Stimulated activated CD4-positive, alpha-beta T cell treated with anti-CD3 and anti-CD28 coated beads, TNF-alpha, amount 100 ng/mL, for 24 hours (primary cell): ENCODE measurements at regions not wholly inside any gene's neighbourhood (a gene's known extent, or its start where the extent isn't known, plus 50 kb on each side); places are given as distances from the start of the nearest gene placed in this dataset.

Experiments used
- DNase-seq, 3 experiments: peaks; one replicate each; pipeline ENCODE4 v3.0.0-alpha.2; 2020; ENCODE audit warnings: low read depth in 3 of 3

- no peak for DNase-seq
These were observed 60.0 kb downstream of the NRN1 start for GRCh38 chr6:5946701-5947100.

DNA sequence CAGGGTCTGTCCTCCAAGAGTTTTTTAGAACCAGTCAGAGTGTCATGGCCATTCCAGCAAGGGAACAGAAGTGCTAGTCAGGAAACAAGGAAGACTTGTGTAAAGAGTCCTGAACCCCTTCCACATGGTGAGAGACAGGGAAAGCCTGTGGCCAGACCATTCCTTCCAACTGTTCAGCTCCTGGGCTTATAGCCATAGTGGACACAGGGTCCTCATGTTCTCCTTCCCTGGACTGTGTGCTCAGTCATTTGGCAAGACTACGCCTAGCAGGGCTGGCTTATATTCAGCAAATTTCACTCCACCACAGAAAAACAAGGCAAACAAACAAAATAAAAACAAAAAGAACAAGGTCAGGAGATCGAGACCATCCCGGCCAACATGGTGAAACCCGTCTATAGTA, 60.5 kb downstream of the NRN1 start:
- DNase-seq, result no peak

- no peak for DNase-seq
These were observed 63.1 kb downstream of the NRN1 start for GRCh38 chr6:5943591-5943990.

DNA sequence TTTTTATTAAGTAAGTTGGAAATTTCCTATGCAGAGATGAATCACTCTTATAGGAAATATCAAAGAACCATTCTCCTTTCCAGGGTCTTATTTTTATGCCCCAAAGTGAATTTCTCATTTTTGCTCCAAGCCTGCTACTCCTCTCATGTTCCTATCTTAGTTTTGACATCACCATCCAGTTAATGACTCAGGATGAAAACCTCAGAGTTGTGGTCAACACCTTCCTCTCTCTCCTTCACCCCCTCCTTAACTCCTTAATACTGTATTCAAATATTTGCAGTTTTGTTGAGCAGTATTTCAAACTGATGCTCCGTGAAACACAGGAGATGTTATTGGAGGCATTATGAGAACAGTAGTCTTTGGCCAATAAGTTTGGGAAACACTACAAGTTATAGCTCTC, 64.1 kb downstream of the NRN1 start:
- no peak for DNase-seq

- DNase-seq, result no peak
These were observed 65.5 kb downstream of the NRN1 start for GRCh38 chr6:5941188-5941587.

DNA sequence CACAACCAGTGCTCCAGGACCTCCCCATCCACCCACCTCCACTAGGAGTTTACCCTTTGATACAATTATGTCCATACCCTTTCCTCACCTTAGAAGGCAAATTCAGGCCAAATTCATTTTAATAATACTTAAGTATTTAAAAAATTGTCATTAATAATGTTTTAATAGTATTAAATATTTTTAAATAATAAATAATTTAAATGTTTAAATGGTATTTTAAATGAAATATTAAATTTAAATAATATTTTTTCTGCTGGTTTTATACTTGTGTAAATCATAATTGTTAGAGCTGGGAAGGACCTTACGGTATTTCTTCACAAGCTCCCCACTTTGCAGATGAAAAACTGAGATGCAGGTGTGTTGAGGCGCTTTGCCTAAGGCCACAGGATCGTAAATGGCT, 67.8 kb downstream of the NRN1 start:
- DNase-seq, result no peak

GRCh38 chr6:5937936-5938706, 68.6 kb downstream of the NRN1 start:
- DNase-seq, result no peak

DNA sequence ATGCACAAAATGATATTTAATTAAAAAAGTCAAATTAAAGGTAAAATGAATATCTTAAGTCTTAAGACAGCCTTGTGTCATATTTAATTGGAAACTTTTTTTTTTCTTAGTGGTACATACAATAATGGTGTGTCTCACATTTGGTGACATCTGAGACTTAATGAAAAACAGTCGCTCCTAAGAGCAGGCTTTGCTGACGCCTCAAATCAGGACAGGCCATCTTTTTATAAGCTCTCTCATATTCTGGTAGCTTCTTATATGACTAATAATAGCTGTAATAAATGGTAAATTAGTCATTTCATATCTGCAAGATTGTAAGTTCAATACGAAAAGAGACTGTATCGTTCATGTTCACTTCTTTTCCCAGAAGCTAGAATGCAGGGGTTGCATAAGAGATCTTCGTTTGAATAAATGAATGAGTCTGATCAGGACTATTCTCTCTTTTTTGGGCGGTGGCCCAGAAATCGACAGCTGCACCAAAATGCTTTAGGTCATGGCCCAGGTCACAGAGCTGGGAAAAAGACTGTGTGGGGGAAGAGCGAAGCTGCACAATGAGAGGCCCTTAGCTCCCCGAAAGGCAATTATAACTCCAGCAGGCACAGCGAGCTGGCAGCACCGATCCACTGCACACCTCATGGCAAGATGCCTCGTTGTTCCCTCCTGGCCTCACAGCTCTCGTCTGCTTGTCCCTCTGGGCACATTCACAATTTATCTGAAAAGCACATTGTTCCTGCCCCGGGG, 69.4 kb downstream of the NRN1 start:
- DNase-seq, result no peak

- DNase-seq, result no peak
These were observed 70.1 kb downstream of the NRN1 start for GRCh38 chr6:5936631-5937030.

DNA sequence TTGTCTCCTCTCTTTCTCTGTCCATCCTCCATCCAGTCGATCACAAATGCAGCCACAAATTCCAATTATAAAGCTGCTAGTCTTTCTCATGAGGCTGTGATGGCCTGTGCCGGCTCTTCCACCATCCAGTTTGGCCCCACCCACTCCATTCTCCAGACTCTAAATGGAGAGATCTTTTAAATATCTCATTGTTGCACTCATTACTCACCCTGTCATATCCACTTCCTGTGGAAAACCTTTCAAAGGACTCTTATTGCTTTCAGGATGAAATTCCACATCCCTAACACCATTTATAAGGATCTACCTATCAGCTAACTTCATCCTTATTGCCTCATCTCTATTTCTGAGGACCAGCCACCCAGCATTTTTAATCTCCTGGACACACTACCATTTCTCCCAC, 70.6 kb downstream of the NRN1 start:
- no peak for DNase-seq

- DNase-seq, result no peak
These were observed 75.8 kb downstream of the NRN1 start for GRCh38 chr6:5930968-5931367.

- DNase-seq, result no peak
These were observed 76.5 kb downstream of the NRN1 start for GRCh38 chr6:5930143-5930770.

DNA sequence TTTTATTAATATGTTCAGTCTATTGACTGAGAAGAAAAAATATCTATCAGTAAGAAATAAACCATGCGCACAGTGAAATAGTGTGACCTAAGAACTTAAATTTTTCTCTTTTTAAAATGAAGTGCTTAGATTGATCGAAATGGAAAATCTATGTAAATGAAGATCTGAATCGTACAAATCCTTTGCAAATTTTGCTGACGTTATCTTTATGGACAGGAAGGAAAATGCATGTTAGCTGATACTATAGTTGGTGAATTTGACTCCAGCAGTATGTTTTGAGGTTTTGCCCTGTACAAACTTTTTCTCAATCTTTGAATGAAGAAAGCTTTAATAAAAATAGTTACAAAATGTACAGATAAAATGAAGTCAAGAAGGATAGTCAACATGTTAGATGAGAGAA, 82.9 kb downstream of the NRN1 start:
- DNase-seq, result no peak

DNA sequence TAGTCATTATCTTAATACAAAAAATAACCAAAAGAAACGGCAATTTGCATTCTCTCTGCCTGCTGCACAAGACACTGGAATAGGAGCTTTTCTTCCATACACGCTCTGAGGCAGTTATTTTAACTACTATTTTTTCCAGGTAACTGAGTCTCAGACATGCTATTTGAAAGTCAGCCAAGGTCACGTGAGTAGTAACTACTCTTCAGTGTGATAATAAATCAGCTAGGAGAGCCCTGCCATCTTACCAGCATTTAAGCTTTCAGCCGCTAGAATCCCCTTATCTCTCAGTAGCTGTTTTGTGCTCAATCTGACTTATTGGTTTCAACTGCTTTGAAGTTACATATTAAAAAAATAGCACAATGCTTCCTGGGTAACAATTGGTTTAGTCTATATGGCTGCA, 84.5 kb downstream of the NRN1 start:
- DNase-seq, result no peak

- DNase-seq, result no peak
These were observed 97.0 kb downstream of the NRN1 start for GRCh38 chr6:5909721-5910120.

DNA sequence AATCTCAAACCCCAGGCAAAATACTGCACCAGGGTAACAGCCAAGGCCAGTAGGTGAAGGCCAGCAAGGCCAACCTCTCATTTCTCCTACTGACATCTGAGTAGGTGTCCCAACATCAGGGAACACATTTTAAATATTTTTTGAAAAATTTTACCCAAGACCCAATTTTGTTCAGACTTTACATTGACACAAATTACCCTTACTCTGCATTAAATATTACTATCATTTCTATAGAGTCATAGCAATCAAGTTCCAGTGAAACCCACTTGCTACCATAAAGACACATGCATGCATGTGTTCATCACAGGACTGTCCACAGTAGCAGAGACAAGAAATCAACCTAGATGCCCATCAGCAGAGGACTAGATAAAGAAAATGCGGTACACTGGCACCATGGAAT, 99.9 kb downstream of the NRN1 start:
- no peak for DNase-seq

- DNase-seq, result no peak
These were observed 100.4 kb downstream of the NRN1 start for GRCh38 chr6:5906340-5906670.

GRCh38 chr6:5905431-5906339, 101.0 kb downstream of the NRN1 start:
- no peak for DNase-seq

- DNase-seq, result no peak
These were observed 102.2 kb downstream of the NRN1 start for GRCh38 chr6:5904532-5904931.

DNA sequence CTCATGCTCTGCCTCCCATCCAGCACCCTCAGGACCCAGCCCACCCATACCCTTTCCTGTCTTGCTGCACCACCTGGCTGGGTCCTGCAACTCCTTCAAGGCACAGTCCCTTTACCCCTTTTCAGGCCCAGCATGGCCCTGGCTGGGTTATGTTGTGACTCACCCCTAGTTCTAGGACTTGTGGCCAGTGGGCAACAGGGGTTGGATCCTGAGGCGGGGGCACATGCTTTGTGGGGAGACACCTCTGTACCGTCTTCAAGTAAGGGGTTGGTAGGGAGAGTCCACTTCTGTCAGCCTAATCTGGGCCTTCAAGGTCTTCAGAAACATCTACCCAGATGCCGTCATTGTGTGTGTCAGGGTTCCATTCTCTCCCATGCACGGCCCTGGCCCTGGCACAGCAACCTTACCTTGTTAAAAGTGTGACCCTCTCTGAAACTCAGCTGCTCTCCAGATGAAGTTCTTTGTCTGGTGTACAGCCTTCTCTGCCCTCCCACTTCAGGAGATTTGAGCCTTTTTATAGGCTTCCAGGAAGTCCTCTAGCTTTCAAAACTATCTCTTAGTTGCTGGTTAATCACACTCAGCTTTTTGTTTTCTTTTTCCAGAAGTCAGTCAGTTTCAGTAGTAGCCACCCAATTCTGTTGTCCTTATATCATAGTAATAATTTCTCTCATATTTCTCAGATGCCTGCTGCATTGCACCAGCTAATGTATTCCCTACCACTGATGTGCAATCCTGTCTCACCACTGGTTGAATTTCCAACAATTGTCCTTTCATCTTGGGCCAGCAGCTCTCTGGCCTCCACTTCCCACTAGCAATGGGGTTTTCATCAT, 107.3 kb downstream of the NRN1 start:
- DNase-seq, result no peak

DNA sequence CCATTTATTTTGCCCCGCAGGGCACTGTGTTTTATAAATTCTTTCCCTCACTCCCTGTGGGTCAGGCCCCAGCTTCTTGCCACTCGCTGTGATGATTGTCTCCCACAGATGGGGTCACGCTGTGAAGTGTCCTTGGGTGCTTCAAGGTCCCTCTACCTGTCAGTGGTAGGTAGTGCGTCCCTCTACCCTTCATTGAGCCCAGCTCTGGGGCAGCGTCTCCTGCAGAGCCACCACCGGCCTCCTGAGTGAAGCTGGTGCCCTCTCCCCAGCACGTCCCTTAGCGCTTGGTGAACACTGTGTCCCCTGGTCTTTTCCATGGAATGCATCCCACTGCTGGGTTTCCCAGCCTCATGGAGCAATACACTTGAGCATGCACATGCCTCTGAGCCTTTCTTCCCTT, 108.2 kb downstream of the NRN1 start:
- DNase-seq, result no peak
